Heart left ventricle (tissue), 16 donors: ENCODE measurements at regions not wholly inside any gene's neighbourhood (a gene's known extent, or its start where the extent isn't known, plus 50 kb on each side); places are given as distances from the start of the nearest gene placed in this dataset.
"Not testable (repeated sequence)": the region's sequence is repeated elsewhere in the genome, so short reads cannot be mapped to it uniquely, and the experiment has no call there.

Source experiments
- ATAC-seq, 4 donors: fragments of 200-7000 bp; cut with Tn5 transposase; one replicate each; pipeline ENCODE4 v1.9.1; 2020 to 2022; ENCODE audit warnings: moderate library complexity in 4 of 4, mild to moderate bottlenecking in 3 of 4, moderate number of reproducible peaks in 1 of 4
- DNase-seq, 5 donors: peaks; one replicate each; pipeline ENCODE4 v3.0.0-alpha.2; 2020
- H3K27ac ChIP-seq, 12 donors: fragments of 200-600 bp; sonication (generic) in 4 of 12; one replicate each; pipeline versions ENCODE4 v1.5.0 to v1.8.0; 2016 to 2022; ENCODE audit warnings: mild to moderate bottlenecking in 2 of 12
- H3K27me3 ChIP-seq, 9 donors: fragments of 200-600 bp; sonication (generic) in 2 of 9; one replicate each; pipeline versions ENCODE4 v1.5.1 to v1.8.0; 2016 to 2022; ENCODE audit warnings: mild to moderate bottlenecking in 3 of 9
- H3K36me3 ChIP-seq, 9 donors: fragments of 200-600 bp; sonication (generic) in 2 of 9; one replicate each; pipeline versions ENCODE4 v1.5.0 to v1.8.0; 2018 to 2022; ENCODE audit warnings: mild to moderate bottlenecking in 2 of 9
- H3K4me1 ChIP-seq, 12 donors: fragments of 200-600 bp; sonication (generic) in 4 of 12; one replicate each; pipeline versions ENCODE4 v1.5.0 to v1.8.0; 2016 to 2022; ENCODE audit warnings: mild to moderate bottlenecking in 3 of 12
- H3K4me3 ChIP-seq, 12 donors: fragments of 200-600 bp; sonication (generic) in 4 of 12; one replicate each; pipeline versions ENCODE4 v1.5.0 to v1.8.0; 2017 to 2022; ENCODE audit warnings: mild to moderate bottlenecking in 9 of 12, moderate library complexity in 4 of 12
- H3K9me3 ChIP-seq, 12 donors: fragments of 200-600 bp; sonication (generic) in 4 of 12; one replicate each; pipeline versions ENCODE4 v1.5.0 to v1.8.0; 2016 to 2022; ENCODE audit warnings: mild to moderate bottlenecking in 1 of 12
- CTCF ChIP-seq, 12 donors: fragments of 200-600 bp; sonication (generic) in 4 of 12; IDR thresholded peaks; one replicate each; pipeline versions ENCODE4 v1.5.0 to v1.8.0; 2018 to 2022; ENCODE audit warnings: antibody characterized with exemption in 12 of 12, mild to moderate bottlenecking in 5 of 12
- POLR2A ChIP-seq, 2 donors: fragments of 450-650 bp; IDR thresholded peaks; one replicate each; pipeline ENCODE4 v1.6.1; 2017; ENCODE audit warnings: antibody characterized with exemption in 2 of 2, mild to moderate bottlenecking in 2 of 2, moderate library complexity in 2 of 2
- WGBS, 4 donors: extraction: QIAGEN DNeasy Blood & Tissue Kit in 2 of 4; methylation state at CpG; one replicate each; pipeline versions ENCODE4 v1.1.5 to v1.1.7; 2013 to 2018; 5-methylcytosine and 5-hydroxymethylcytosine counted together
- intact Hi-C, 10 donors: fragments of 100-400 bp; cut with DNase I; formaldehyde crosslinking; loops; one replicate each; pipeline versions ENCODE4 v1.11.1 to v1.14.2; 2022
- donor health status: ischemic (EF 13 %, LVEDD 7.1; RV severe dilation, severe dysfunction).
- donor health status: healthy with polysubstance abuse.
- donor health status: DM: no; HTN: yes; CAD: no.
- donor health status: DM: no; HTN: no; CAD: no.
- donor health status: ischemic (EF 25% LVEDD 6.9; RV normal size, moderate dysfunction).
- donor health status: ischemic (EF 25% LVEDD 5.7; RV mildly dilated, moderate dysfunction).
- donor health status: healthy.
- donor health status: DM: yes; HTN: yes; CAD: no.
- donor health status: ischemic (EF 35%, LVEDD 5.7; RV mildly dilated, moderate dysfunction).
- donor health status: nonischemic (EF 11% LVEDD 7.7; RV severe dilation, severe dysfunction).
- donor health status: DM: yes; HTN: yes; CAD: no.
- donor health status: PGD.
- donor health status: ischemic (EF 29% LVEDD 5.4; RV normal size, mild dysfunction).
- donor health status: nonischemic (EF 23%, LVEDD 6.1; RV moderate dilation, normal function).

GRCh38 chr15:21268436-21268940, 171.8 kb downstream of the POTEB3 start:
- TF ChIP-seq CTCF (IDR thresholded peaks at IDR 0.05) = peak in 1 of 12 donors; percentile 6
- TF ChIP-seq POLR2A (IDR thresholded peaks at IDR 0.05) = no peak
- 48 to 69% (median 52%) methylated on average over 1 of the region's 1 CpG for WGBS, 4 donors
- H3K4me1 ChIP-seq = peaks cover 0 to 6% (median 0%) of the 10 kb centered on the region in 12 donors
- H3K4me3 ChIP-seq = no peak overlapping the region
- ATAC-seq = no peak
- peaks cover 0 to 4% (median 0%) of the 10 kb centered on the region in 9 donors for H3K27me3 ChIP-seq
- no peak for DNase-seq
- no peaks in the 10 kb centered on the region for H3K36me3 ChIP-seq
- no peak overlapping the region for H3K27ac ChIP-seq
- H3K9me3 ChIP-seq = no peaks in the 10 kb centered on the region
- intact Hi-C loops = no loop called here

- intact Hi-C loops = no loop called here
- no peak for DNase-seq
- WGBS, 4 donors = 65 to 76% (median 70%) methylated on average over 4 of the region's 4 CpGs
- Histone ChIP-seq H3K9me3 (no peaks in the 10 kb centered on the region), H3K4me3 (no peak overlapping the region), H3K4me1 (peaks cover 0 to 6% (median 0%) of the 10 kb centered on the region in 12 donors), H3K27ac (no peak overlapping the region), H3K36me3 (no peaks in the 10 kb centered on the region), H3K27me3 (peaks cover 0 to 4% (median 0%) of the 10 kb centered on the region in 9 donors)
- TF ChIP-seq POLR2A (IDR thresholded peaks at IDR 0.05) = no peak
- no peak for TF ChIP-seq CTCF (IDR thresholded peaks at IDR 0.05)
- ATAC-seq = no peak
Measured at GRCh38 chr15:21267671-21268395, 172.5 kb downstream of the POTEB3 start.

- ATAC-seq (no peak), DNase-seq (no peak)
- intact Hi-C loops = no loop called here
- Histone ChIP-seq H3K9me3 (no peaks in the 10 kb centered on the region), H3K27me3 (peaks cover 0 to 4% (median 0%) of the 10 kb centered on the region in 9 donors), H3K4me3 (no peak overlapping the region), H3K36me3 (no peaks in the 10 kb centered on the region), H3K27ac (no peak overlapping the region), H3K4me1 (peaks cover 0 to 6% (median 0%) of the 10 kb centered on the region in 12 donors)
- WGBS, 4 donors = 5 to 18% (median 14%) methylated on average over 2 of the region's 2 CpGs
- no peak for TF ChIP-seq POLR2A (IDR thresholded peaks at IDR 0.05)
- TF ChIP-seq CTCF (IDR thresholded peaks at IDR 0.05) = no peak
Measured at GRCh38 chr15:21267226-21267625, 173.1 kb downstream of the POTEB3 start.

- H3K36me3 ChIP-seq, H3K4me1 ChIP-seq, H3K27me3 ChIP-seq, intact Hi-C loops, H3K4me3 ChIP-seq, ATAC-seq, DNase-seq, H3K27ac ChIP-seq, H3K9me3 ChIP-seq: not testable (repeated sequence)
- 57 to 68% (median 63%) methylated on average over 3 of the region's 3 CpGs for WGBS, 4 donors
Measured at GRCh38 chr15:21265628-21266027, 174.7 kb downstream of the POTEB3 start.
